ENCODE measurements at regions not wholly inside any gene's neighbourhood (a gene's known extent, or its start where the extent isn't known, plus 50 kb on each side); places are given as distances from the start of the nearest gene placed in this dataset.

GRCh38 chr6:120686492-120686891 is 647.8 kb downstream of the TBC1D32 start:
- DNase-seq (ENCODE audit: low spot score) = no peak

GRCh38 chr6:120682145-120682544 is 652.1 kb downstream of the TBC1D32 start:
- intact Hi-C loops (cut with DNase I) = no loop called here
- DNase-seq (ENCODE audit: low spot score) = no peak

More at GRCh38 chr6:120686492-120686891, 647.8 kb downstream of the TBC1D32 start:
- intact Hi-C loops (cut with DNase I) = no loop called here

- intact Hi-C loops (cut with DNase I) = no loop called here
- DNase-seq (ENCODE audit: low spot score) = no peak
These were observed 653.1 kb downstream of the TBC1D32 start for GRCh38 chr6:120681204-120681603.

- intact Hi-C loops (cut with DNase I) = no loop called here
- no peak for DNase-seq (ENCODE audit: low spot score)
These were observed 658.4 kb downstream of the TBC1D32 start for GRCh38 chr6:120675886-120676285.

GRCh38 chr6:120671519-120671918 is 662.8 kb downstream of the TBC1D32 start:
- DNase-seq (ENCODE audit: low spot score) = no peak
- intact Hi-C loops (cut with DNase I) = no loop called here

GRCh38 chr6:120652506-120652905 is 681.8 kb downstream of the TBC1D32 start:
- DNase-seq (ENCODE audit: low spot score) = no peak
- intact Hi-C loops (cut with DNase I) = no loop called here

- intact Hi-C loops (cut with DNase I) = no loop called here
These were observed 685.6 kb downstream of the TBC1D32 start for GRCh38 chr6:120648713-120649112.

GRCh38 chr6:120646101-120646500 is 688.2 kb downstream of the TBC1D32 start:
- intact Hi-C loops (cut with DNase I) = no loop called here
- DNase-seq (ENCODE audit: low spot score) = no peak

More at GRCh38 chr6:120648713-120649112, 685.6 kb downstream of the TBC1D32 start:
- DNase-seq (ENCODE audit: low spot score) = no peak

- intact Hi-C loops (cut with DNase I) = no loop called here
- no peak for DNase-seq (ENCODE audit: low spot score)
These were observed 701.3 kb downstream of the TBC1D32 start for GRCh38 chr6:120632975-120633374.

- intact Hi-C loops (cut with DNase I) = no loop called here
- no peak for DNase-seq (ENCODE audit: low spot score)
These were observed 706.7 kb downstream of the TBC1D32 start for GRCh38 chr6:120627612-120628011.

- intact Hi-C loops (cut with DNase I) = no loop called here
- no peak for DNase-seq (ENCODE audit: low spot score)
These were observed 712.1 kb downstream of the TBC1D32 start for GRCh38 chr6:120622127-120622631.

GRCh38 chr6:120620900-120621299 is 713.4 kb downstream of the TBC1D32 start:
- intact Hi-C loops (cut with DNase I) = no loop called here
- DNase-seq (ENCODE audit: low spot score) = no peak

- no peak for DNase-seq (ENCODE audit: low spot score)
- intact Hi-C loops (cut with DNase I) = no loop called here
These were observed 719.0 kb downstream of the TBC1D32 start for GRCh38 chr6:120615238-120615637.

- intact Hi-C loops (cut with DNase I) = no loop called here
- DNase-seq (ENCODE audit: low spot score) = no peak
These were observed 719.6 kb downstream of the TBC1D32 start for GRCh38 chr6:120614723-120615122.

GRCh38 chr6:120608826-120609225 is 725.5 kb downstream of the TBC1D32 start:
- no peak for DNase-seq (ENCODE audit: low spot score)
- intact Hi-C loops (cut with DNase I) = loop anchor here in 1 of 2 donors (5.0 kb wide), 1 partner anchor 1603 kb away; no protein-coding TSS in a partner anchor

- intact Hi-C loops (cut with DNase I) = loop anchor here in 1 of 2 donors (5.0 kb wide), 1 partner anchor 1606 kb away; no protein-coding TSS in a partner anchor
- no peak for DNase-seq (ENCODE audit: low spot score)
These were observed 727.5 kb downstream of the TBC1D32 start for GRCh38 chr6:120606743-120607142.

GRCh38 chr6:120604510-120604909 is 729.8 kb downstream of the TBC1D32 start:
- intact Hi-C loops (cut with DNase I) = no loop called here
- no peak for DNase-seq (ENCODE audit: low spot score)

- intact Hi-C loops (cut with DNase I) = no loop called here
These were observed 743.7 kb downstream of the TBC1D32 start for GRCh38 chr6:120590611-120591010.

GRCh38 chr6:120588424-120588823 is 745.9 kb downstream of the TBC1D32 start:
- no peak for DNase-seq (ENCODE audit: low spot score)
- intact Hi-C loops (cut with DNase I) = no loop called here

More at GRCh38 chr6:120590611-120591010, 743.7 kb downstream of the TBC1D32 start:
- no peak for DNase-seq (ENCODE audit: low spot score)

GRCh38 chr6:120587381-120587780 is 746.9 kb downstream of the TBC1D32 start:
- DNase-seq (ENCODE audit: low spot score) = no peak
- intact Hi-C loops (cut with DNase I) = no loop called here

GRCh38 chr6:120584111-120584760 is 750.0 kb downstream of the TBC1D32 start:
- DNase-seq (ENCODE audit: low spot score) = peak; percentile 37
- intact Hi-C loops (cut with DNase I) = no loop called here

All from posterior vena cava (tissue), 2 donors.